GM21529 (cell line): ENCODE measurements at regions not wholly inside any gene's neighbourhood (a gene's known extent, or its start where the extent isn't known, plus 50 kb on each side); places are given as distances from the start of the nearest gene placed in this dataset.

ENCODE experiments used
- ATAC-seq: cut with Tn5 transposase; IDR thresholded peaks from one replicate; pipeline ENCODE4 v1.9.1; 2021; ENCODE audit not compliant: unreplicated experiment

DNA sequence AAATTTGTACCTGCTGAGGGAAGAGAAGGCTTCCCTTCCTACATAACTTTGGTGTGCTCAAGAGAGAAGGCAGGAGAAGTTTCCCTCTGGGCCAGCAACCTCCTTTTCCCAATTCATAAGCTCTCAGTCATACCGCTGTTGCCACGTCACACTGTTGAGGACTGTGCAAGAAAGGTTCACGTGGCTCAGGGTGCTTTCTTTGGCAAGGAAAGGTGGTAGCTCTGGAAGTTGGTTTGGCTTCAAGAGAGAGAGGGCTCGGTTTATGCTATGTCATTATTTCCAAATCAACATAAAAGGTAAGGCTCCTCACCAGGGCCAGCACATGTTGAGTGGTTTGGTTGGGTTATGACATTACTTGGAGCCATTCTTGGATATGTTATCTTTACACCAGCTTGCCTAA is 77.3 kb downstream of the TNFSF18 start:
- ATAC-seq, result no peak

DNA sequence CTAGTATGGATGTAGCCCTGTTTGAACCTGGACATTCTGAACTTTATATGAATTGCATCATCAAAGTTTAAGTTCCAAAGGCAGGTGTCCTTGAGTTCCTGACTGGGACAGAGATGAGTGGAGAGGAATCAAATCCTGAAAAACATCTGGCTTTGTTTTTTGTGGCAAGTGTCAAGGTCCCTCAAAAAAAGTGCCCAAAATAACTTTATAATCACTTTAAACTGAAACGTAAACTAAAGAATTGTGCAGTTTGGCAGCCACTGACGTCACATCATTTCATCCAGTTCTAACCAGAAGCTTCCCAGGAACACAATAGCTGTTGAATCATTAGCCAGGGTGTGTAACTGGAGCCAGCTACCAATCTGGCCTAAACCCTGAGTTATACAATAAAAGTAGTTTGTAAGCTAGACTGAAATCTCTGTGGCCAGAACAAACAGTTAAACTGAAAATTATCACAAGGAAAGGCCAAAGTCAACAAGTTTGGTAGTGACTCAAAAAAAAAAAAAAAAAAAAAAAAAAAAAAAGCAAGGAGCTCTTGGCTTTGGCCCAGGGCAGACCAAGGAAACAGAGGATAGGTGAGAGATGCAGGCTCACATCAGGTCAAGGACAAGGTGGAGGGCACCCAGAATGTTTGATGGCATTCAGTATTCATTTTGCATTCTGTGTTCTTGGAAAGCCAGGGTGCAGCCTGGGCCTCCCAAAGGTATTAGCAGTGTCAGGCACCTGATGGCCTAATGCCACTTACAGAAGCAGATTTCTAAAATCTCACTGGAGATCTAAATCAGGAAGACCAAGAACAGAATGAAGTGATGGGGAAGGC is 74.3 kb downstream of the TNFSF18 start:
- ATAC-seq, result no peak

DNA sequence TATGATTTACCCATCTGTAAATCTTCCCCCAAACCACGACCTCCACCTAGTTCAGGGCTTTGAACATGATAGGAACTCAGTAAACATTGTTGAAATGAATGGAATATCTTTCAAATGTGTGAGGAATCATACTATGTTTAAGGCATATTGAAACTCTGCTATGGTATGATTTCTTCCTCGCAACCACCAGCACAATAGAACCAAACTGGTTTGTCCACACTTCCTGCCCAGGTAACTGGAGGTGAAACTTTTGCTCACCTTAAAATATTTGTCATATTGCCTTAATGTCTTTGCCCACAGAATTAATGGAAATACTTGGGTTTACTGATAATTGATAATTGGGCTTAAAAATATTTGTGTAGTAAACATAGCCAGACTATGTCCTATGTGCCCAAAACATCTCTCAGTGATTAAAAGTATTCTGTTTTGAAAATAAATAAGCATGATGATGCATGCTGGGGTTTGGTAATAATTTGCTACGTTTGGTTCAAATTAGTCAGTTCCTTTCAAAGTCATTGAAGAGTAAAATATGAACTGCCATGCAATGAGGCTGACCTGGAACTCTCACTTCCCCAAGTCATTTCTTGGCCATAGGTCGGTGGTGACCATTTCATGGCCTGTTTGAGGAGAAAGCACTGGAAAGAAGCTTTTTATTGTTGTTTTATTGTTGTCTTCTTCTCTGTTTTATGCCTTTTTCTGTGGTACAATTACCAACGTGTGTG is 73.3 kb downstream of the TNFSF18 start:
- ATAC-seq, result no peak

DNA sequence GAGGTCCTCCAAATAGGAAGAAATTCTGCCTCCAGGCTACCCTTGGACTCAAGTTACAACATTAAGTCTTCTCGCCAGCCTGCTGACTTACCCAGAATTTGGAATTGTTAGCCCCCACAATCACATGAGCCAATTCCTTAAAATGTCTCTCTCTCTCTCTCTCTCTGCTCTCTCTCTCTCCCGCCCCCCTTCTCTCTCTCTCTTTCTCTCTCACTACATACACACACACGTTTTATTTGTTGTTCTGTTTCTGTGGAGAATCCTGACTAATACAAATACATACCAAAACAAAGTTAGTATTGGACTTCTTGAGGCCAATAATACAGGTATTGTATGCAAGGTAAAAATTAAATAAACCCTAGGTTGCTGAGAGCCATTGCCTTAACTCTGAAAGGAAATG is 72.1 kb downstream of the TNFSF18 start:
- ATAC-seq, result no peak

DNA sequence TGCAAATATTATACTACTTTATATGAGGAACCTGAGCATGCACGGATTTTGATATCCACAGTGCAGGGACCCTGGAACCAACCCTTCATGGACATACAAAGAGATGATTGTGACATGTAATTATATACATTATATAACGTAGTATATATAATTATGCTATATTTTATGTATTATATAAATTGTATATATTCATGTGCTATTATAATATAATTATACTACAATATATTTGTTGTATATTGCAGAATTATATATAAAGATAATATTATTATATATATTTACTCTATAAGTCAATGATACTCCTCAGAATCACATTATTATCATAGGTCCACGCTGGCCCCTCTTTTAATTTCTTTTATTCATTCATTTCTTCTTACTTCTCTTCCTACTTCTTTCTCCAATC is 70.9 kb downstream of the TNFSF18 start:
- no peak for ATAC-seq

DNA sequence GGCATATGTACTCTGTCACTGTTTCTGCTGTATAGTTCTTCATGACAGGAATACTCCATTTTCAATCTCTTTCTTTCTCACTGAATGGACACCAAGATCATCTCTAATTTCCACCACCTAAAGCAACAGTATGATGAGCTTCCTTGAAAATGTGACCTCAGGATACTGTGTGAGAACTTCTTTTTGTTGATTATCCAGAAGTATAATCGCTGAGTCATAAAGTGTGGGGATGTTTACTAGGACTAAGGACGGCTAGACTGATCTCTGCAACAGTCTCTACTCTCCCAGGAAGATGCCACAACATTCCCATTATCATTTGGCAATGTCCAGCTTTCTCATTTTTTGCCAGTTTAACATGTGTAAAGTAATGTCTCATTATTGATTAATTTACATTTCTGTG is 70.3 kb downstream of the TNFSF18 start:
- ATAC-seq, result no peak

DNA sequence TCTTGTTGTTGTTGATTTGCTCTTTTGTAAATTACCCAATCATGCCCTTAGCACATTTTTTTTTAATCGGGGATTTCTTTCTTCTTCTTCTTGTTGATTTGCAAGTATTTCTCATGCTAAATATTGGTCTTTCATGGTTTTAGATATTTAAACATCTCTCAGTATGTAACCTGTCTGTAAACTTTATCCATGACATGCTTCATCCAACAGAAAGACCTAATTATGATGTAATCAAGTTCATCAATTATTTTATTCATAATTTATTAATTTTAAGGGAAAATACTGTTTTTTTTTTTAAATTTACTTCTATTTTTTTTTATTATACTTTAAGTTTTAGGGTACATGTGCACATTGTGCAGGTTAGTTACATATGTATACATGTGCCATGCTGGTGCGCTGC is 69.8 kb downstream of the TNFSF18 start:
- ATAC-seq, result no peak
